ENCODE measurements at regions not wholly inside any gene's neighbourhood (a gene's known extent, or its start where the extent isn't known, plus 50 kb on each side); places are given as distances from the start of the nearest gene placed in this dataset.
"Not testable (repeated sequence)": the region's sequence is repeated elsewhere in the genome, so short reads cannot be mapped to it uniquely, and the experiment has no call there.

GRCh38 chr12:112616469-112617152, 174.9 kb upstream of the RPH3A start:
- DNase-seq: no peak

- DNase-seq: no peak
Measured at GRCh38 chr12:112617153-112617505, 174.4 kb upstream of the RPH3A start.

GRCh38 chr12:112627851-112628250, 163.7 kb upstream of the RPH3A start:
- no peak for DNase-seq

- DNase-seq: not testable (repeated sequence)
Measured at GRCh38 chr12:112631974-112632373, 159.6 kb upstream of the RPH3A start.

DNA sequence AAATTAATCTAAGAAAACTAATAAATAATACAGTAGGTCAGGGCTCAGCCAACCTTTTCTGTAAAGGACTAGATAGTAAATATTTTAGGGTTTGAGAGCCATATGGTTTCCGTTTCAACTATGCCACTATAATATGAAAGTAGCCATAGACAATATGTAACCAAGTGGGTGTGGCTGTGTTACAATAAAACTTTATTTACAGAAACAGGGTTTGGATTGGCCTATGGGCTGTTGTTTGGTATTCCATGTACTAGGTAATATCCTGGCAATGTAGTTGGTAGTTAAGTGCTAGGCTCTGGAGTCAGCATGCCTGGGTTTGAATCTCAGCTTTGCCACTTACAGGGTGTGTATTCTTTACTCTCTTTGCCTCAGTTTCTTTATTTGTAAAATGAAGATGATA, 156.5 kb upstream of the RPH3A start:
- DNase-seq: no peak

DNA sequence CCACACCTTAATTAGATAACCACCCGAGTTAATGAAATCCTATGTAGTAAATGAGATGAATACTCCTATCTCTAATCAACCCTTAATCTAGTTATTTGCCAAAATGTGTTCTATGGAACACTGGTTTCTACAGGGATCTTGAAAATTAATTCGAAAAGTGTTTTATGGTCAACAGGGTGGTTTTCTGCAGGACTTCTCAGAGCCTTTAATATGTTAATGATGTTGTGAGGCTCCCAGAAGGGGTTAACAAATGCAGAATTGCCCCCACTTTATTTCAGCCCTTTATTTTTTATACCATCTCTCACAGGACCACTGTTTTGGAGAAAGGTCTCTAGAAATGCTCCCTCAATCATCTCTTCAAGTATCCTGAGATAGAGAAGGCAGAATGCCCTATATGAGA, 153.1 kb upstream of the RPH3A start:
- DNase-seq: no peak

GRCh38 chr12:112645586-112645985, 146.0 kb upstream of the RPH3A start:
- no peak for DNase-seq

- no peak for DNase-seq
Measured at GRCh38 chr12:112656141-112656540, 135.4 kb upstream of the RPH3A start.

GRCh38 chr12:112664569-112664968, 127.0 kb upstream of the RPH3A start:
- no peak for DNase-seq

DNA sequence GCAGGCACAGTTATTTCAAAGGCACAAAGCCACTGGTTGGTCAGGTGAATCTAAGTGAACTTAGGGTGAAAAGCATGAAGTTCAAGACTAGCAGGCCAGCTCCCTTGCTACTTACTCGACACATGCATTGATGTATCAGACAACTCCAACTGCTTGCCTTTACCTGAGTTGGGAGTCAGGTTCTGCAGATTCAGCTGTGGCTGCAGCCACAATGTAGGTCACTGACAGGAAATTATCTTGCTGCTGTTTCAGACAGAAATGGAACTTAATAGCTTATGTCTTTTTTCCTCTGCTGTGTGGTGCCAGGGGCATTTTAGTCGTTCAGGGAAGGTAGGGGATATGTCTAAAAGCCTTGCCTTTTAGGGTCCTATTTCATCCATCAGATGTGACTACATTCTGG, 125.6 kb upstream of the RPH3A start:
- DNase-seq: no peak

GRCh38 chr12:112671564-112671963, 120.0 kb upstream of the RPH3A start:
- no peak for DNase-seq

- DNase-seq: no peak
Measured at GRCh38 chr12:112674539-112674938, 117.0 kb upstream of the RPH3A start.

GRCh38 chr12:112676507-112676906, 115.0 kb upstream of the RPH3A start:
- DNase-seq: no peak

GRCh38 chr12:112677050-112677765, 114.3 kb upstream of the RPH3A start:
- DNase-seq: no peak

GRCh38 chr12:112680993-112681392, 110.6 kb upstream of the RPH3A start:
- DNase-seq: no peak

- no peak for DNase-seq
Measured at GRCh38 chr12:112682586-112682985, 109.0 kb upstream of the RPH3A start.

- no peak for DNase-seq
Measured at GRCh38 chr12:112684742-112685141, 106.8 kb upstream of the RPH3A start.

- DNase-seq: no peak
Measured at GRCh38 chr12:112685321-112685720, 106.2 kb upstream of the RPH3A start.

DNA sequence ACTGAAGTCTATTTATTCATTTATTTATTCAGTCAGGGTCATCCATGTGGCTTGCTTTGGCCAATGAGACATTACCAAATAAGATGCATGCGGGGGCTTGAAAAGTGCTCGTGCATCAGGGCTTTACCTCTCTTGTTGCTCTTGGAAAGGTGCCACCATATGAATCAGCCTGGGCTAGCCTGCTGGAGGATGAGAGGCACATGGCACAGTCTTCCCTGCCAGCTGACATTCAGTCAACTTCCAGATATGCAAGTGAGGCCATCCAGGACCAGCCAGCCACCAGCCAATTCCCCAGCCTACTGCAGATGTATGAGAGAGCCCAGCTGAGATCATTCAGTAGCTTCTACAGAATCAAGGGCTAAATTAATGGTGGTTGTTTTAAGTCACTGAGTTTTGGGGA, 105.2 kb upstream of the RPH3A start:
- DNase-seq: peak; percentile 26

- DNase-seq: no peak
Measured at GRCh38 chr12:112694065-112694464, 97.5 kb upstream of the RPH3A start.

- not testable (repeated sequence) for DNase-seq
Measured at GRCh38 chr12:112697441-112697840, 94.1 kb upstream of the RPH3A start.

- DNase-seq: no peak
Measured at GRCh38 chr12:112705037-112705632, 86.4 kb upstream of the RPH3A start.

DNA sequence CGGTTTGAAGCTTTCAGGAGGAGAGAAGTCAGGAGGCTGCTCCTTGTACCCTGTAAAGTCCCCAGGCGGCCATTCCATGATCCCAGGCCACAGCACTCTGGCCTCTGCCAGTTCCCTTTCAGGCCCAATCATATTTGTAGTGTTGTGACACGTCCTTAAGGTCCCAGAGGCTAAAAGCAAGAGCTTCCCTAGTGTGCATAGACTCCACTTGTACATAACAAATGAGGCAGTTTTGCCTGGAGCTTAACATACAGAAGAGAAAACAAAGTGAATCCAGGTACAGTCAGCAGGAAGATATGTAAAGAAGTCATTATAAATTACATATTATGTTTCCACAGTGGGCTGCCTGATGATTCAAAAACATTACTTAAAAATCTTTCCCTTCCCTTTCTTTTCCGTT, 81.1 kb upstream of the RPH3A start:
- DNase-seq: no peak

DNA sequence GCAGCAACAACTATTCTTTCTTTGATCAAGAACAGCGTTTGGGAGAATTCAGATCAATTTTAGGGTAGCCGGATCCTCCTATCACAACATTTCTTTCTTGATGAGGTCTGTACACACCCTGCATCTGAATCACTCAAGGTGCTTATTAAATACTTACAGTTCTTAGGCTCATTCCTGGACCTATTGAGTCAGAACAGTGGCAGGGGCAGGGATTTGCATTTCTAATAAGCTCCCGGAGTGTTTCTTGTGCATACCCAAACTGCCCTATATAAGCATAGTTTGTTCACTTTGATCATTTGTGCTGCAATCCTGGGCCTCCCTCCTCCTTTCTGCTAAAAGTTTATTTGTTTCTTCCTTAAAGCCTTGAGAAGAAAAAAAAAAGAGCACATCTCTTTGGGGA, 80.5 kb upstream of the RPH3A start:
- DNase-seq: no peak
